GM21360 (cell line): ENCODE measurements at regions not wholly inside any gene's neighbourhood (a gene's known extent, or its start where the extent isn't known, plus 50 kb on each side); places are given as distances from the start of the nearest gene placed in this dataset.
"Not testable (repeated sequence)": the region's sequence is repeated elsewhere in the genome, so short reads cannot be mapped to it uniquely, and the experiment has no call there.

ENCODE experiments used
- ATAC-seq: cut with Tn5 transposase; IDR thresholded peaks from one replicate; pipeline ENCODE4 v1.9.1; 2021; ENCODE audit warnings: mild to moderate bottlenecking, moderate library complexity; ENCODE audit not compliant: unreplicated experiment

- ATAC-seq: no peak
Observed at GRCh38 chr12:94863321-94864035, 140.0 kb downstream of the NDUFA12 start.

- ATAC-seq: no peak
Observed at GRCh38 chr12:94862421-94862820, 141.1 kb downstream of the NDUFA12 start.

- no peak for ATAC-seq
Observed at GRCh38 chr12:94856324-94856723, 147.2 kb downstream of the NDUFA12 start.

- ATAC-seq: no peak
Observed at GRCh38 chr12:94855853-94856252, 147.6 kb downstream of the NDUFA12 start.

- ATAC-seq: no peak
Observed at GRCh38 chr12:94851396-94852028, 152.0 kb downstream of the NDUFA12 start.

GRCh38 chr12:94849411-94849976 lies 154.0 kb downstream of the NDUFA12 start:
- no peak for ATAC-seq

GRCh38 chr12:94848966-94849365 lies 154.5 kb downstream of the NDUFA12 start:
- no peak for ATAC-seq

- ATAC-seq: no peak
Observed at GRCh38 chr12:94845110-94845509, 158.4 kb downstream of the NDUFA12 start.

GRCh38 chr12:94844452-94844851 lies 159.0 kb downstream of the NDUFA12 start:
- no peak for ATAC-seq

- no peak for ATAC-seq
Observed at GRCh38 chr12:94841904-94842610, 161.4 kb downstream of the NDUFA12 start.

- no peak for ATAC-seq
Observed at GRCh38 chr12:94841177-94841576, 162.3 kb downstream of the NDUFA12 start.

- peak; percentile 49 for ATAC-seq
Observed at GRCh38 chr12:94839347-94839746, 164.2 kb downstream of the NDUFA12 start.

- ATAC-seq: not testable (repeated sequence)
Observed at GRCh38 chr12:94836952-94837670, 166.4 kb downstream of the NDUFA12 start.

- no peak for ATAC-seq
Observed at GRCh38 chr12:94834036-94834625, 169.4 kb downstream of the NDUFA12 start.

- ATAC-seq: no peak
Observed at GRCh38 chr12:94832780-94833681, 170.5 kb downstream of the NDUFA12 start.

- no peak for ATAC-seq
Observed at GRCh38 chr12:94832105-94832504, 171.4 kb downstream of the NDUFA12 start.

GRCh38 chr12:94831081-94831751 lies 172.3 kb downstream of the NDUFA12 start:
- peak; percentile 84 for ATAC-seq

- ATAC-seq: no peak
Observed at GRCh38 chr12:94829552-94829951, 173.9 kb downstream of the NDUFA12 start.

GRCh38 chr12:94819011-94819410 lies 168.7 kb upstream of the TMCC3 start:
- no peak for ATAC-seq
